ENCODE measurements at regions not wholly inside any gene's neighbourhood (a gene's known extent, or its start where the extent isn't known, plus 50 kb on each side); places are given as distances from the start of the nearest gene placed in this dataset.

- H3K27me3 Mint-ChIP-seq, result no peaks in the 10 kb centered on the region
- no peaks in the 10 kb centered on the region for H3K36me3 Mint-ChIP-seq
- no peaks in the 10 kb centered on the region for H3K4me1 Mint-ChIP-seq
- no peak overlapping the region for H3K4me3 Mint-ChIP-seq
- H3K9me3 Mint-ChIP-seq, result no peaks in the 10 kb centered on the region
- no peak overlapping the region for H3K27ac Mint-ChIP-seq
Observed at GRCh38 chr16:76612497-76612896, 335.3 kb downstream of the CNTNAP4 start.

- Mint-ChIP-seq H3K4me1 (no peaks in the 10 kb centered on the region), H3K36me3 (no peaks in the 10 kb centered on the region), H3K27me3 (no peaks in the 10 kb centered on the region), H3K27ac (no peak overlapping the region), H3K9me3 (peaks cover 0 to 2% (median 0%) of the 10 kb centered on the region in 3 donors), H3K4me3 (no peak overlapping the region)
Observed at GRCh38 chr16:76614269-76614668, 337.1 kb downstream of the CNTNAP4 start.

- Mint-ChIP-seq H3K27ac (no peak overlapping the region), H3K27me3 (no peaks in the 10 kb centered on the region), H3K36me3 (no peaks in the 10 kb centered on the region), H3K4me1 (no peaks in the 10 kb centered on the region), H3K4me3 (no peak overlapping the region), H3K9me3 (peaks cover 0 to 2% (median 0%) of the 10 kb centered on the region in 3 donors)
Observed at GRCh38 chr16:76622876-76623275, 345.7 kb downstream of the CNTNAP4 start.

GRCh38 chr16:76634847-76635697 is 357.9 kb downstream of the CNTNAP4 start:
- Mint-ChIP-seq H3K27ac (no peak overlapping the region), H3K36me3 (peaks cover 2% of the 10 kb centered on the region), H3K9me3 (peaks cover 2 to 18% (median 3%) of the 10 kb centered on the region in 3 donors), H3K27me3 (no peaks in the 10 kb centered on the region), H3K4me3 (no peak overlapping the region), H3K4me1 (no peaks in the 10 kb centered on the region)

GRCh38 chr16:76639685-76640289 is 362.6 kb downstream of the CNTNAP4 start:
- Mint-ChIP-seq H3K27ac (no peak overlapping the region), H3K4me3 (no peak overlapping the region), H3K27me3 (no peaks in the 10 kb centered on the region), H3K36me3 (no peaks in the 10 kb centered on the region), H3K9me3 (peaks cover 0 to 4% (median 3%) of the 10 kb centered on the region in 3 donors), H3K4me1 (no peaks in the 10 kb centered on the region)

GRCh38 chr16:76650582-76650981 is 373.4 kb downstream of the CNTNAP4 start:
- no peaks in the 10 kb centered on the region for H3K27me3 Mint-ChIP-seq
- H3K4me1 Mint-ChIP-seq, result no peaks in the 10 kb centered on the region
- no peak overlapping the region for H3K4me3 Mint-ChIP-seq
- H3K27ac Mint-ChIP-seq, result no peak overlapping the region
- no peaks in the 10 kb centered on the region for H3K9me3 Mint-ChIP-seq
- H3K36me3 Mint-ChIP-seq, result no peaks in the 10 kb centered on the region

- no peak overlapping the region for H3K27ac Mint-ChIP-seq
- no peaks in the 10 kb centered on the region for H3K4me1 Mint-ChIP-seq
- H3K36me3 Mint-ChIP-seq, result no peaks in the 10 kb centered on the region
Observed at GRCh38 chr16:76653390-76654026, 376.3 kb downstream of the CNTNAP4 start.

GRCh38 chr16:76654088-76654820 is 377.1 kb downstream of the CNTNAP4 start:
- H3K27me3 Mint-ChIP-seq, result no peaks in the 10 kb centered on the region
- H3K4me1 Mint-ChIP-seq, result no peaks in the 10 kb centered on the region
- no peaks in the 10 kb centered on the region for H3K36me3 Mint-ChIP-seq
- H3K4me3 Mint-ChIP-seq, result no peak overlapping the region
- no peak overlapping the region for H3K27ac Mint-ChIP-seq
- H3K9me3 Mint-ChIP-seq, result no peaks in the 10 kb centered on the region

More at GRCh38 chr16:76653390-76654026, 376.3 kb downstream of the CNTNAP4 start:
- no peaks in the 10 kb centered on the region for H3K27me3 Mint-ChIP-seq
- no peaks in the 10 kb centered on the region for H3K9me3 Mint-ChIP-seq
- no peak overlapping the region for H3K4me3 Mint-ChIP-seq

- Mint-ChIP-seq H3K4me1 (no peaks in the 10 kb centered on the region), H3K9me3 (no peaks in the 10 kb centered on the region), H3K27ac (no peak overlapping the region), H3K4me3 (no peak overlapping the region), H3K27me3 (no peaks in the 10 kb centered on the region), H3K36me3 (no peaks in the 10 kb centered on the region)
Observed at GRCh38 chr16:76656994-76657393, 379.8 kb downstream of the CNTNAP4 start.

- Mint-ChIP-seq H3K4me3 (no peak overlapping the region), H3K9me3 (no peaks in the 10 kb centered on the region), H3K4me1 (no peaks in the 10 kb centered on the region), H3K36me3 (no peaks in the 10 kb centered on the region), H3K27me3 (no peaks in the 10 kb centered on the region), H3K27ac (no peak overlapping the region)
Observed at GRCh38 chr16:76661691-76662235, 384.6 kb downstream of the CNTNAP4 start.

- H3K9me3 Mint-ChIP-seq, result peaks cover 0 to 2% (median 0%) of the 10 kb centered on the region in 3 donors
- H3K4me3 Mint-ChIP-seq, result no peak overlapping the region
- no peak overlapping the region for H3K27ac Mint-ChIP-seq
- no peaks in the 10 kb centered on the region for H3K36me3 Mint-ChIP-seq
- no peaks in the 10 kb centered on the region for H3K4me1 Mint-ChIP-seq
- H3K27me3 Mint-ChIP-seq, result no peaks in the 10 kb centered on the region
Observed at GRCh38 chr16:76665571-76666275, 388.5 kb downstream of the CNTNAP4 start.

GRCh38 chr16:76668207-76668725 is 391.1 kb downstream of the CNTNAP4 start:
- Mint-ChIP-seq H3K4me1 (no peaks in the 10 kb centered on the region), H3K27me3 (peaks cover 2% of the 10 kb centered on the region), H3K9me3 (peaks cover 0 to 2% (median 0%) of the 10 kb centered on the region in 3 donors), H3K27ac (no peak overlapping the region), H3K36me3 (no peaks in the 10 kb centered on the region), H3K4me3 (no peak overlapping the region)

- no peak overlapping the region for H3K27ac Mint-ChIP-seq
- no peak overlapping the region for H3K4me3 Mint-ChIP-seq
- H3K27me3 Mint-ChIP-seq, result peaks cover 2% of the 10 kb centered on the region
- H3K4me1 Mint-ChIP-seq, result no peaks in the 10 kb centered on the region
- peaks cover 0 to 2% (median 2%) of the 10 kb centered on the region in 3 donors for H3K9me3 Mint-ChIP-seq
- H3K36me3 Mint-ChIP-seq, result no peaks in the 10 kb centered on the region
Observed at GRCh38 chr16:76669288-76669687, 392.1 kb downstream of the CNTNAP4 start.

Data from IgD-negative memory B cell (primary cell).